GM19467 (cell line): ENCODE measurements at regions not wholly inside any gene's neighbourhood (a gene's known extent, or its start where the extent isn't known, plus 50 kb on each side); places are given as distances from the start of the nearest gene placed in this dataset.
"Not testable (repeated sequence)": the region's sequence is repeated elsewhere in the genome, so short reads cannot be mapped to it uniquely, and the experiment has no call there.

Experiments
- ATAC-seq: cut with Tn5 transposase; IDR thresholded peaks from one replicate; pipeline ENCODE4 v1.9.1; 2021; ENCODE audit warnings: mild to moderate bottlenecking, moderate library complexity; ENCODE audit not compliant: unreplicated experiment

DNA sequence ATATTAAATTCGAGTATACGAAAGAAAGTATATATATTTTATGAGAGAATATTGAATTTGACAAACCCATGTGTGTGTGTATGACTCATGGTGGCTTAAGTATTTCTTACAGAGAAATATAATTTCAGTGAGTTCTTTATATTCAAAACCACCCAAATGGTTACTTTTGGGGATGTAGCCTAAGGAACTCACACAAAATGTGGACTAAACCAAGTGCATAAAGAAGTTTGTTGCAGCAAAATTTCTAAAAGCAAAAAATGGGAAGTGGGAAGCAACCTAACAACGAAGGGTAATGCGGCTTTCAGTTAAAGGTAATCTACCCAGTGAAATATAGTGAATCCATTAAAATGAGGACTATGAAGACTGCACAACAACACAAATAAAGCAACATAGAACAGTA lies 277.1 kb downstream of the EDEM1 start:
- ATAC-seq: no peak

- ATAC-seq: no peak
Measured at GRCh38 chr3:5465183-5465582, 277.7 kb downstream of the EDEM1 start.

- ATAC-seq: no peak
Measured at GRCh38 chr3:5466065-5466464, 278.6 kb downstream of the EDEM1 start.

- no peak for ATAC-seq
Measured at GRCh38 chr3:5466717-5467116, 279.2 kb downstream of the EDEM1 start.

DNA sequence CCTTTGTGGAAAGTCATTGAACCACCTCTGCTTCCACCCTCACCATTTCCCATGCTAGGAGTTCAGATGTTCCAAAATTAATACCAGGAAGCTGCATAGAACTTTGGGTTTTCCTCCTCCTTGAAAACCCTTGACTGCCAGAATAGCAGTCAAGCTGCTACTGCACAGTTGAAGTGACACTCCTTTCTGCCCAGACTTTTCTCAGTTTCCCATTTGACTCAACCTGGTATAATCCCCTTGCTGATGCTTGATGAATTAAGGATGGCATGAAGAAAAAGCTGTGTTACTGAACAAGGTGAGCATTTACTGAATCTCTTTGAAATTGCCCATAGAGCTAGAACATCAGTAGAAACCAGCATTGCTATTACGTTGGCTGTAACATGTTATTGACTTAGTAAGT lies 286.0 kb downstream of the EDEM1 start:
- no peak for ATAC-seq

GRCh38 chr3:5476403-5476802 lies 288.9 kb downstream of the EDEM1 start:
- ATAC-seq: no peak

GRCh38 chr3:5479229-5479799 lies 291.8 kb downstream of the EDEM1 start:
- no peak for ATAC-seq

DNA sequence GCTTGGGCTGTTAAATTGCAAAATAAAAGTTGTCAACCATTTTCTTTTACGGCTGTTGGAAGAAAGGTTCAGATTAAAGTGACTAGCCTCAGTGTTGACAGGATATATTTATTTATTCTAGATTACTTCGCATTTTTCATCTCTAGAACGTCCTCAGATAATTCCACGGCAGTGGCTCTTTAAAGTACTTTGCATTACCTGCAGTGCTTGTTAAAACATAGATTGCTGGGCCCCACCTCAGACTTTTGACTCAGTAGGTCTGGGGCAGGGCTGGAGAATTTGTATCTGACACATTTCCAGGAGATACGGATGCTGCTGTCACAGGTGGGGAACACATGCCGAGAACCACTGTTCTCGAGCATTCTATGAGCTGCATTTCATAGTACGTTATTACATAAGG lies 292.7 kb downstream of the EDEM1 start:
- ATAC-seq: no peak

GRCh38 chr3:5485427-5485826 lies 297.9 kb downstream of the EDEM1 start:
- ATAC-seq: peak; percentile 51

DNA sequence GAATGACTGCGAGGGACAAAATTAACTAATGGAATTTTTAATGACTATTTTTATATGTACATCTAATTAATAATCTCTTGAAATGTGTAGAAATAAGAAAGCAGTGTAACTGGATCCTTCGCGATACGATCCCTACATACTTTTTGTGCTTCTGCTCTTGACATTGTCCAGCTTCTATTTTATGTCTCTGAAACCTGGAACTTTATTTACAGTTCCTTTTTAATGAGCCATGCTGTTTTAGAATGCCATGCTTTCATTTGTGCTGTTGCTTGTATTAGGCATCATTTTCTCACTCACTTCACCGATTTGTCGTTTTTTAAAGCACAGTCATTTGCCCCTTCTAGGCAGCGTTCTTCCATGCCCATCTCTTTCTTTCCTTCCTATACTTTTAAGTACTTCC lies 301.3 kb downstream of the EDEM1 start:
- ATAC-seq: no peak

GRCh38 chr3:5489536-5489935 lies 302.0 kb downstream of the EDEM1 start:
- ATAC-seq: peak; percentile 91

- no peak for ATAC-seq
Measured at GRCh38 chr3:5494905-5495519, 307.5 kb downstream of the EDEM1 start.

DNA sequence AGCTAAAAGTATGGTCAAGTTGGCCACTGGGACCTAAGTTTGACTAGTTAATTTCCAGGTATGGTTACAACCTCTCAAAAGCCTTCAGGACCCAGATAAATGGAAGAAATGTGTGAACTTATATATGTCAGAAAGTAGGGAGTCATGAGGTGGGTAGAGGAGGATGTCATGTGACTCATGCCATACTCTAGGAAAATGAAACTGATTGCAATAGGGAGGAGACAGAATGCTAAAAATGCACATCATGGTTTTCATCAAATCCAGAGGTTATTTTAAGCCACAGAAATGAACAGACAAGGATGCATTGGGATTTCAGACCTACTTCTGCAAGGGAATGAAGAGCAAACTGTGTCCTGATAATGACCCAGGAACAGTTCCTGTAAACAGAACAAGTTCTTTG lies 310.0 kb downstream of the EDEM1 start:
- no peak for ATAC-seq

DNA sequence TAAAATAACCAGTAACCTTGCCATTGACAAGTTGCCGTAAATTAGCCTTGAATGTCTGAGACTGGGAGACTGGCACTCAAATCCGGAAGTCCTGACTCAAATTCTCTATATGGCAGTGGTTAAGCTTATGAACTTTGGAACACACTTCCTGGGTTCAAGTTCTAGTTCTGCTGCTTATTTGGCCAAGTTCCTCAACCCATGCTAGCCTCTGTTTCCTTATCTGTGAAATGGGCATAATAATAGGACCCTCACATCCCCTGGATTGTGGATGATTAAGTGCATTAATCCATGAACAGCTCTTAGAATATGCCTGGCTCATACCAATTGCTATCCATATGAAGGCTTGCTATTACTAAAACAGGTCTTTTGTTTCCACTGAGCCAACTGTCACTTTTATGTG lies 311.5 kb downstream of the EDEM1 start:
- ATAC-seq: peak; percentile 32

DNA sequence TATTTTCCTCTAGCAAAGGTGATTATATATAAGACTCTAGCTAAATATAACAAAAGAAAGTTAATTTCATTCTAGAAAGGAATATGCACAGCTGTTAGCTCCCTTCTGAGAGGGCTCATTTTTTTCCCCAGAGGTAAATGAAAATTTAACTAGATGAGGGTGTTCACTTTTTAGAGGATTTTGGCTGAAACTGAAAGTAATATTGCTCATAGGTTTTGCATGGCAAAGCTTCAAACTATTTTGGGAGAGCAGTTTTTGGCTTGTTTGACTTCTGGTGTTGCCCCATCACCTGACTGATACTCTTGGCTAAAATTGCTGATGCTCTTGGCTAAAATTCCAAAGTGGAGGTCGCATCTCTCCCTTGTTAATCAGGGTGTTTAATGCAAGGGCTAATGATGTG lies 311.9 kb downstream of the EDEM1 start:
- peak; percentile 86 for ATAC-seq

GRCh38 chr3:5503136-5503535 lies 315.6 kb downstream of the EDEM1 start:
- ATAC-seq: no peak

GRCh38 chr3:5504135-5504534 lies 316.6 kb downstream of the EDEM1 start:
- no peak for ATAC-seq

DNA sequence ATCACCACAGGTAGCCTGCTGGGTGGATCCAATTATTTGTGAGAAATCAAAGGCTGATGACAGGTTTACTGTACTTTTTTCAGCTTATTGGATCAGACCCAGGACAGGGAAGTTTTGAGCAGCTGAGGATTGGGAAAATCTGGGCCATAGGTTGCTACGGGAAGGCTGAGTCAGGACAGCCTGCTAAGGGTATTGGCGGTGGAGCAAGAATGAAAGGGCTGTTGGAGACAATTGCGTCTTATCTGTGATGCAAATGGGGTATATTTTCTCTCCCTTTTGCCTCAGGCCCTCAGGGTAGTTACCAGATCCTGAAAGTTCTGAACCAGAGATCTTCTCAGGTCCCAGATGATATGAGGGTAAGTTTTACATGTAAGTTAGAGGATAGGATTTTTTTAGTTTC lies 317.7 kb downstream of the EDEM1 start:
- no peak for ATAC-seq

GRCh38 chr3:5505997-5506396 lies 318.5 kb downstream of the EDEM1 start:
- ATAC-seq: no peak

- not testable (repeated sequence) for ATAC-seq
Measured at GRCh38 chr3:5508860-5509259, 321.4 kb downstream of the EDEM1 start.

- ATAC-seq: no peak
Measured at GRCh38 chr3:5510300-5510699, 322.8 kb downstream of the EDEM1 start.

DNA sequence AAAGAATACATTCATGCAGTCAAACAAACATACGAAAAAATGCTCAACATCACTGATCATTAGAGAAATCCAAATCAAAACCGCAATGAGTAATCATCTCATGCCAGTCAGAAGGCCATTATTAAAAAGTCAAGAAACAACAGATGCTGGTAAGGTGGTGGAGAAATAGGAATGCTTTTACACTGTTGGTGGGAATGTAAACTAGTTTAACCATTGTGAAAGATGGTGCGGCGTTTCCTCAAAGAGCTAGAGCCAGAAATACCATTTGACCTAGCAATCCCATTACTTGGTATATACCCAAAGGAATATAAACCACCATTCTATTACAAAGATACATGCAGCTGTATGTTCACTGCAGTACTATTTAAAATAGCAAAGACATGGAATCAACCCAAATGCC lies 330.4 kb downstream of the EDEM1 start:
- ATAC-seq: no peak

- ATAC-seq: no peak
Measured at GRCh38 chr3:5520237-5520636, 332.7 kb downstream of the EDEM1 start.
